Amygdala (tissue), 56 donors: ENCODE measurements at regions not wholly inside any gene's neighbourhood (a gene's known extent, or its start where the extent isn't known, plus 50 kb on each side); places are given as distances from the start of the nearest gene placed in this dataset.

Experiments used
- DNase-seq, 56 donors: peaks; one replicate each; lab custom pipeline; 2025; lab: John Stamatoyannopoulos, UW

- DNase-seq: no peak
These were observed 111.1 kb upstream of the C10orf90 start for GRCh38 chr10:126781450-126782216.

DNA sequence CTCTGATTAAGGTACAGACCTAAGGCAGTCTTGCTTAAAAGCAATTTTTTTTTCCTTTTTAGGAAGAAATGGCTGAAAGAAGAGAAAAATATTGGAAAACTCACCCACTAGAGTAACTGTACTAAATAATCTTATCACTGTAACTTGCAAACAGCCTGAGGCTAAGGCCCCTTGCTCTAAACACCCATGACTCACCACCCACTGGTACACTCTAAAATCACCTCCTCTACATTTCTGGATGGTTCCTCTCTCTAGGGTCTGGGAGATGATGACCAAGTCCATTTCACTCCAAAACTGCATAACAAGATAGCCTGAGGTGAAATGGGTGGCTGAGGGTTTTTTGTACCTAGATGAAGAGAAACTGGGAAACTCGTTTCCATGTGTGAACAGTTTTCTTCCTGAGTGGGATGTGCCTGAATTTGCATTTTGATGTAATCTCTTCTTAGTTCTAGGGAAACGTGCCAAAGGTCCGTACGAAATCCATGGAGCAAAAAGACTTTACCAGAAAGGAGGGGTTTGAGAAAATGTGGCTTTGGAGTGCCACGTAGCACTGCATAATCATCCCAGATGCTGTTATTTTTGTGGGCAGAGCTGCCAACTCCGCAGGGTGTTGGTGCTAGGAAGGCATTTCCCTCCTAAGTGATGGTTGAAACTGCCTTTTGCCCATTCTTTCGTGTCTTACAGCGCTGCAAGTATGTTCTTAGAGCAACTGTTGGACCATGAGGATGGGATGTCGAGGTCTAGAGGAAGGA, 113.5 kb upstream of the C10orf90 start:
- no peak for DNase-seq

GRCh38 chr10:126787201-126787600, 116.7 kb upstream of the C10orf90 start:
- DNase-seq: no peak

DNA sequence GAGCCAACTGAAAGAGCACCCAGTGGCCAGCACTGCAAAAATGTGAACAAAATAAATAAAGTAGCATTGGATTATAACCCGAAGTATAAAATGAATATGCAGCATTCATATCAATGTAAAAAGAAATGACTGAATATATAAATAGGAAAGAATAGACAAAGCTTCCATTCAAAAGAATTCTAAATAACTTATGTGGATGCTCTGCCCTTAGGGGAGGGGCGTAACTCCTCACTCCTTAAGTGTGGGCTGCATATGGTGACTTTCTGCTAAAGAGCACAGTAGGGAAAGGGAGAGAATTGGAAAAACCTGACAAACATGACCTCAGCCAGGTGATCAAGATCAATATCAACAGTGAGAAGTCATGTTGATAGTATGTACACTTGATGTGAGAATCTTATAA, 109.9 kb upstream of the DOCK1 start:
- DNase-seq: no peak

DNA sequence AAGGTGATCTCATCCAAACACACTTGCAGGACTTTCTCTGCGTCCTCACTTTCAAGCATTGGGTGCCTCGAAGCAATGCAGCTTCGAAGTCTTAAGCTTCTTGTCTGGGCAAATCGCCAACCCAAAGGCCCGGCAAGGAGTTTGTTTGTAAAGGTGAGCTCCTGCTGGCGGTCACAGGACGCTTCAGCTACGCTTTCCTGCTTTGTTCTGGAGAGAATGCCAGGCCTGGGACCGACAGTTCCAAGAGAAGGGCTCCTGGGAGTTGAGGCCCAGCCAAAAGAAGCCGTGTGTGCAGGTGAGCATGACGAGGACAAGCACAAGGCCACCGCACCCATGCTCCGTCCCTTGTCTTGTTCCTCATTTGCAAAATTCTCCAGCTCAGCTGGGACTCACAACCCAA, 106.6 kb upstream of the DOCK1 start:
- DNase-seq: no peak

- no peak for DNase-seq
These were observed 101.8 kb upstream of the DOCK1 start for GRCh38 chr10:126803394-126803793.

DNA sequence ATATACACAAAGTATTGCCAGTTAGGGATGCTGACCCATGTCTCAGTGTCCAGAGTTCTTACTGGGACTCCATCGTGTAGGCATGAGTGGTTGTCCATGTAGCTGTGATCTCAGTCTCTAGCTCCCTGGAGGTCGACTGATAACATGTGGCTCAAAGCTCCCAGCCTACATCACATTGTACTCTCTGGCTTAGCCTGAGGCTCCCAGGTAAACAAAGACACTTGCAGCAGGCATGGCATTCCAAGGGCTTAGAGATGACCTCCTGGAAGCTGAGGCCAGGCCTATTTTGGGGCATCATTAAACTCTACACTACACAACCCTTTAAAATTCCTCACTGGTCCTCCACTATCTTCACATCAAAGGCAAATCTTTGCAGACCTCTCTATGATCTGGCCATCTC, 100.8 kb upstream of the DOCK1 start:
- no peak for DNase-seq

DNA sequence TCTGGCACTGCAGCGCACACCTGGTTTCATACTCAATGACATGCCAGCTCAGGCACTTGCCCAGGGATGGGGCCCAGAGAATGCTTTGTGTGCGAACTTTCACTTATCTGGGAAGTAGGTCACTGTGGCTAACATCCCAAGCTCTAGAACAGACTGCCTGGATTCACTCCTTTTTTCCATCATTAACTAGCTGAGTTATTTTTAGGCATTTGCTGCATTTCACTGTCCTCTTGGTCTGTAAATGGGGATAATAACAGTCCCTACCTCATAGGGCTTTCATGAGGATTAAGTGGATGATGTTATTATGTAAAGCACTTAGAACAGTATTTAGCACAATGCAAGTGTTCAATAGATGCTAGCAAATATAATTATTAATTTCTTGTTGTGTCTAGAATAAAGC, 98.7 kb upstream of the DOCK1 start:
- no peak for DNase-seq

GRCh38 chr10:126806991-126807702, 98.1 kb upstream of the DOCK1 start:
- no peak for DNase-seq

DNA sequence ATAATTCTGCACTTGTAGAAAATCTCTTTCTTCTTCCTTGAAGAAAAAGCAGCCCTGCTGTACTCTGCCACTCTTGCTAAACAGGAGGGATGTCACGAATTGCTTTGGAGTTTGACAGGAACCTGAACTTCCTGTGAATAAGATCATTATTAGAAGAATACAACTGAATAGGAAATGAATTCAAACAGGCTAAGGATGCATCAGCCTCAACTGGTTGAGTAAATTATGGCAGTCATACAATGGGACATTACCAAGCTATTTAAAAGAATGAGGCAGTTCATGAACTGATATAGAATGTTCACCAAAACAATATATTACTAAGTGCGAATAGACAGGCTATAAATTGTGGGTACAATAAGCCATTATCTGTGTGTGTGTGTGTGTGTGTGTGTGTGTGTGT, 97.1 kb upstream of the DOCK1 start:
- no peak for DNase-seq

- DNase-seq: no peak
These were observed 91.8 kb upstream of the DOCK1 start for GRCh38 chr10:126813432-126813831.

DNA sequence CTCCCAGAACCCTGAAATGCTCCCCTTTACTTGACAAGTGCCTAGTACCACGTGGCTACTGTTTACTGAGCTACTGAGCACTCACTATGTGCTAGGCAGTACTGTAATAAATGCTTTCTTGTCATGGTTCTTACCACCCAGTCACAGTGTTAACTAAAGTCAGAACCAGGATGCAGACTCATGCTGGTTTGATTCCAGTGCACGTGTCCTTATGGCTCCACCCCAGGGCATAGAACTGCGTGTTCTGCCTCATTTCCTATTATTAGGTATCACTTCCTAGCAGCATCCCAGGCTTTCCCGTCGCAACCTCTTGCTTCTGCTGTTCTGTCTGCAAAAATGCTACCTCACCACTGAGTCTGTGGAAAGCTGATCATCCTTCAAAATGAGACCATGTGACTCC, 71.7 kb upstream of the DOCK1 start:
- no peak for DNase-seq

GRCh38 chr10:126836009-126836408, 69.2 kb upstream of the DOCK1 start:
- no peak for DNase-seq

GRCh38 chr10:126838316-126838715, 66.9 kb upstream of the DOCK1 start:
- no peak for DNase-seq

- peak in 54 of 56 donors; percentile 4 to 97 (median 79) for DNase-seq
These were observed 66.0 kb upstream of the DOCK1 start for GRCh38 chr10:126839094-126839761.

DNA sequence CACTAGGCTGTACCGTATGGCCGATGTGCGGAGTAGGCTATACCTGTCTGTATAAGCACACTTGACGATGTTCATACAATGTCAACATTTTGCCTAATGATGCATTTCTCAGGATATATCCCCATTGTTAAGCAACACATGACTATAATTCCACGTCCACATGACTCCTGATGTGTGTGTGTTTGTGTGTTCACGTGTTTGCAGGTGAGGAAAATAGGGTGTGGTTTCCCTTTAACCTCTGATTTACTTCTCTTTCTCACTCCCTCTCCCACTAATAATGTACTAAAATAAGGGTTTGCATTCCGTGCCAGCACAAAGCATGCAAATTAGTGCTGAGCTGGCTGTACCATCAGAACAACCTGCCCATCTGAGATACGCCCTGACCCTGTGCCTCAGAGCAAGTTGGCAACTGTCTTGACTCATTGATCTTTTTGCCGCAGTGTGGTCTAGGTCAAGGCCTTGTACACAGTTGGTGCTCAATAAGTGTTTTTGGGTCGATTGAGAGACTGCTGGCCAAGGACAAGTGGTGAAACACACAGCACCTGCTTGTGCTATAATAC, 64.6 kb upstream of the DOCK1 start:
- no peak for DNase-seq

DNA sequence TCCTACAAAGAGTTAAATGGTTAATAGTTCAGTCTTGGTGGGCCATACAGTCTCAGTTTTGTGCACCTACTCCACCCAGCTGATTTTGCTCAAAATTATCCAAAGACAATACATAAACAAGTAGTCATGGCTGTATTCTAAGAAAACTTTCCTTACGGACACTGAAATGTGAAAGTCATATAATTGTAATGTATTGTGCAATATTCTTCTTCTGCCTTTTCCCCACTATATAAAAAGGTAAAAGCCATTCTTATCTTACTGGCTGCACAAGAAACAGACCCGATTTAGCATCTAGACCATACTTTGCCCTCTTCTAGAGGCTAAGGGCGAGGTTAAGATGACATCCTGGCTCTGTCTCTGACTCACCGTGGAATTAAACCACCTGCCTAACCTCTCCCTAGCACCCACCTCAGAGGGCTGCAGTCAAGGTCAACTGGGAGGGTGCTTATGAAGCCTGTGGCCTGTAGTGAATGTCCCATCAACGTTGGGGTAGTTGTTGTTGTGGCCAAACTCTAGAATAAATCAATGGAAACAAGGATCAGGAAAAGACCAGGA, 63.8 kb upstream of the DOCK1 start:
- DNase-seq: no peak

DNA sequence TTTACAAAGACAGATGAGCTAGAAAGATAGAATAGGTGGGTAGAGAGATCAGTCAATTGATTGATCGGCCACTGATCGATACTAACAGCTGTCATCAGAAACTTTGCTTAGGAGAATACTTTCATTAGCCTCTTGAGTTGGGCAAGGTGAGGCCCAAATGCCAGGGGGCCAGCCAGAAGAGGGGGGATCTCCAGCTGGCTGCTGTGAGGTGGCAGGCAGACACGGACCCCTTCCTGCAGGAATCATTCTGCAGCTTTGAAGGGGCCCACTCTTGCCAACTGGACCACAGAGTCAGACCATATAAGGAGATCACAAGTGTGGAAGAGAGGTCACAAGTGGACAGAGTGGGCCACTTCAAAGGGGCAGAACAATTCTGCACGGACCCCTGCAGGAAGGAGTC, 62.9 kb upstream of the DOCK1 start:
- no peak for DNase-seq

- DNase-seq: no peak
These were observed 62.4 kb upstream of the DOCK1 start for GRCh38 chr10:126842836-126843235.

GRCh38 chr10:126843299-126843934, 61.8 kb upstream of the DOCK1 start:
- DNase-seq: no peak
